Stomach (tissue), 8 donors: ENCODE measurements at regions not wholly inside any gene's neighbourhood (a gene's known extent, or its start where the extent isn't known, plus 50 kb on each side); places are given as distances from the start of the nearest gene placed in this dataset.

ENCODE experiments used
- DNase-seq, 2 donors: peaks; one replicate each; pipeline versions ENCODE4 v3.0.0 to v3.0.0-alpha.2; 2013 to 2019
- H3K27ac ChIP-seq, 5 donors: fragments of 200-600 bp in 4 of 5; sonication (generic) in 4 of 5; one replicate each; pipeline ENCODE4 v1.5.1; 2013 to 2019; ENCODE audit warnings: mild to moderate bottlenecking in 1 of 5, moderate library complexity in 1 of 5
- H3K27me3 ChIP-seq, 3 donors: fragments of 200-600 bp; sonication (generic); one replicate each; pipeline ENCODE4 v1.5.1; 2017 to 2019; ENCODE audit warnings: mixed run types in 1 of 3
- H3K36me3 ChIP-seq, 4 donors: fragments of 200-600 bp; sonication (generic); 1 replicate in 3 of 4; 2 replicates in 1 of 4; pipeline ENCODE4 v1.5.1; 2016 to 2019
- H3K4me1 ChIP-seq, 4 donors: fragments of 200-600 bp; sonication (generic); one replicate each; pipeline ENCODE4 v1.5.1; 2016 to 2019
- H3K4me3 ChIP-seq, 4 donors: fragments of 200-600 bp; sonication (generic) in 3 of 4; one replicate each; pipeline ENCODE4 v1.5.1; 2016 to 2019; ENCODE audit warnings: mild to moderate bottlenecking in 1 of 4
- H3K9me3 ChIP-seq, 4 donors: fragments of 200-600 bp; sonication (generic); one replicate each; pipeline ENCODE4 v1.5.1; 2016 to 2019
- CTCF ChIP-seq, 7 experiments: fragments of 450-650 bp in 4 of 7; fragments of 200-600 bp in 3 of 7; sonication (generic) in 3 of 7; IDR thresholded peaks; one replicate each; pipeline ENCODE4 v1.5.1; 2016 to 2019; ENCODE audit warnings: antibody characterized with exemption in 7 of 7, control low read depth in 2 of 7, mild to moderate bottlenecking in 1 of 7
- EP300 ChIP-seq: sonication (generic); formaldehyde crosslinking; IDR thresholded peaks from one replicate; pipeline ENCODE4 v1.6.1; 2017; ENCODE audit warnings: antibody characterized with exemption
- POLR2A ChIP-seq, 4 donors: fragments of 450-650 bp; IDR thresholded peaks; one replicate each; pipeline ENCODE4 v1.6.1; 2016; ENCODE audit warnings: antibody characterized with exemption in 4 of 4, control low read depth in 2 of 4, mild to moderate bottlenecking in 1 of 4, moderate library complexity in 1 of 4
- POLR2AphosphoS5 ChIP-seq, 3 donors: sonication (generic); formaldehyde crosslinking; IDR thresholded peaks; one replicate each; pipeline ENCODE4 v1.6.1; 2016; ENCODE audit warnings: antibody characterized with exemption in 3 of 3
- WGBS, 5 donors: extraction: QIAGEN DNeasy Blood & Tissue Kit in 3 of 5; methylation state at CpG; one replicate each; pipeline versions ENCODE4 v1.1.5 to v1.1.7; 2013 to 2018; 5-methylcytosine and 5-hydroxymethylcytosine counted together
- intact Hi-C: fragments of 100-400 bp; cut with DNase I; formaldehyde crosslinking; loops from one replicate; pipeline ENCODE4 v1.15.1; 2023; ENCODE audit warnings: low total_unique reads
- donor health status: healthy with polysubstance abuse.
- donor health status: Bipolar disorder and iron deficiency.
- donor health status: healthy.

GRCh38 chr13:91085127-91085526 is 262.4 kb upstream of the MIR17HG start:
- TF ChIP-seq POLR2AphosphoS5 (IDR thresholded peaks at IDR 0.05), result no peak
- TF ChIP-seq EP300, result no peak
- no peak for TF ChIP-seq POLR2A (IDR thresholded peaks at IDR 0.05)
- TF ChIP-seq CTCF (IDR thresholded peaks at IDR 0.05), result no peak
- intact Hi-C loops, result no loop called here
- WGBS, 5 donors, result 23 to 38% (median 26%) methylated on average over 1 of the region's 1 CpG
- Histone ChIP-seq H3K4me1 (no peaks in the 10 kb centered on the region), H3K27me3 (no peaks in the 10 kb centered on the region), H3K4me3 (no peak overlapping the region), H3K36me3 (no peaks in the 10 kb centered on the region), H3K27ac (no peak overlapping the region), H3K9me3 (no peaks in the 10 kb centered on the region)
- DNase-seq, result no peak

GRCh38 chr13:91086936-91087716 is 260.4 kb upstream of the MIR17HG start:
- TF ChIP-seq EP300 (no peak), POLR2AphosphoS5 (IDR thresholded peaks at IDR 0.05) (no peak), POLR2A (IDR thresholded peaks at IDR 0.05) (no peak), CTCF (IDR thresholded peaks at IDR 0.05) (no peak)
- WGBS, 5 donors, result 32 to 47% (median 42%) methylated on average over 2 of the region's 2 CpGs
- Histone ChIP-seq H3K4me3 (no peak overlapping the region), H3K4me1 (no peaks in the 10 kb centered on the region), H3K9me3 (no peaks in the 10 kb centered on the region), H3K27me3 (no peaks in the 10 kb centered on the region), H3K36me3 (no peaks in the 10 kb centered on the region), H3K27ac (no peak overlapping the region)
- no peak for DNase-seq
- intact Hi-C loops, result no loop called here

- peaks cover 0 to 3% (median 0%) of the 10 kb centered on the region in 3 donors for H3K27me3 ChIP-seq
- H3K36me3 ChIP-seq, result no peaks in the 10 kb centered on the region
- H3K27ac ChIP-seq, result no peak overlapping the region
- intact Hi-C loops, result no loop called here
- no peak for DNase-seq
- no peak overlapping the region for H3K4me3 ChIP-seq
- no peaks in the 10 kb centered on the region for H3K9me3 ChIP-seq
- WGBS, 5 donors, result 72 to 88% (median 79%) methylated on average over 5 of the region's 5 CpGs
- TF ChIP-seq POLR2AphosphoS5 (IDR thresholded peaks at IDR 0.05), result no peak
- TF ChIP-seq CTCF (IDR thresholded peaks at IDR 0.05), result no peak
- H3K4me1 ChIP-seq, result no peaks in the 10 kb centered on the region
These were observed 250.2 kb upstream of the MIR17HG start for GRCh38 chr13:91097269-91097668.

GRCh38 chr13:91099877-91100276 is 247.6 kb upstream of the MIR17HG start:
- no peak overlapping the region for H3K27ac ChIP-seq
- intact Hi-C loops, result no loop called here
- WGBS, 5 donors, result 67 to 91% (median 77%) methylated on average over 1 of the region's 1 CpG
- no peak overlapping the region for H3K4me3 ChIP-seq
- no peaks in the 10 kb centered on the region for H3K36me3 ChIP-seq
- no peaks in the 10 kb centered on the region for H3K9me3 ChIP-seq
- DNase-seq, result no peak
- peaks cover 0 to 8% (median 0%) of the 10 kb centered on the region in 3 donors for H3K27me3 ChIP-seq
- H3K4me1 ChIP-seq, result no peaks in the 10 kb centered on the region
- TF ChIP-seq POLR2A (IDR thresholded peaks at IDR 0.05) (no peak), CTCF (IDR thresholded peaks at IDR 0.05) (no peak), EP300 (no peak), POLR2AphosphoS5 (IDR thresholded peaks at IDR 0.05) (no peak)
